H1 (cell line): ENCODE measurements at regions not wholly inside any gene's neighbourhood (a gene's known extent, or its start where the extent isn't known, plus 50 kb on each side); places are given as distances from the start of the nearest gene placed in this dataset.

Experiments used
- KDM1A ChIP-seq: fragments of 200-600, 300-600 bp; sonication (generic); IDR thresholded peaks from 2 replicates; pipeline ENCODE4 v1.7.1; 2016; ENCODE audit warnings: mild to moderate bottlenecking, low read length, borderline replicate concordance
- RXRA ChIP-seq: IDR thresholded peaks from 2 replicates; pipeline ENCODE4 v1.6.1; 2011; ENCODE audit warnings: low read depth, mild to moderate bottlenecking, low read length, moderate library complexity; ENCODE audit not compliant: insufficient read depth
- SRF ChIP-seq: IDR thresholded peaks from 2 replicates; pipeline ENCODE4 v1.6.1; 2011; ENCODE audit warnings: mild to moderate bottlenecking, low read depth, low read length, moderate library complexity
- SUZ12 ChIP-seq: fragments of 200-600 bp; sonication (generic); IDR thresholded peaks from 2 replicates; pipeline ENCODE4 v1.6.1; 2012; ENCODE audit warnings: mild to moderate bottlenecking, inconsistent platforms, low read length, moderate library complexity, mixed read lengths
- TBP ChIP-seq: IDR thresholded peaks from 2 replicates; pipeline ENCODE4 v1.6.1; 2011; ENCODE audit warnings: low read depth, low read length, improper control_type of control experiment
- TF ChIP-seq, protein P1 (sequence below), 3 experiments: IDR thresholded peaks; 1 replicate in 2 of 3; 2 replicates in 1 of 3; pipeline versions ENCODE4 v1.5.1 to v1.6.1; 2011; ENCODE audit warnings: low read length in 3 of 3, mild to moderate bottlenecking in 3 of 3, inconsistent platforms in 2 of 3, low read depth in 1 of 3, moderate library complexity in 1 of 3; ENCODE audit not compliant: insufficient read depth in 1 of 3; ENCODE audit errors: control extremely low read depth in 1 of 3
- TF ChIP-seq, protein P2 (sequence below): IDR thresholded peaks from 2 replicates; pipeline ENCODE4 v1.6.1; 2012; ENCODE audit warnings: inconsistent platforms

DNA sequence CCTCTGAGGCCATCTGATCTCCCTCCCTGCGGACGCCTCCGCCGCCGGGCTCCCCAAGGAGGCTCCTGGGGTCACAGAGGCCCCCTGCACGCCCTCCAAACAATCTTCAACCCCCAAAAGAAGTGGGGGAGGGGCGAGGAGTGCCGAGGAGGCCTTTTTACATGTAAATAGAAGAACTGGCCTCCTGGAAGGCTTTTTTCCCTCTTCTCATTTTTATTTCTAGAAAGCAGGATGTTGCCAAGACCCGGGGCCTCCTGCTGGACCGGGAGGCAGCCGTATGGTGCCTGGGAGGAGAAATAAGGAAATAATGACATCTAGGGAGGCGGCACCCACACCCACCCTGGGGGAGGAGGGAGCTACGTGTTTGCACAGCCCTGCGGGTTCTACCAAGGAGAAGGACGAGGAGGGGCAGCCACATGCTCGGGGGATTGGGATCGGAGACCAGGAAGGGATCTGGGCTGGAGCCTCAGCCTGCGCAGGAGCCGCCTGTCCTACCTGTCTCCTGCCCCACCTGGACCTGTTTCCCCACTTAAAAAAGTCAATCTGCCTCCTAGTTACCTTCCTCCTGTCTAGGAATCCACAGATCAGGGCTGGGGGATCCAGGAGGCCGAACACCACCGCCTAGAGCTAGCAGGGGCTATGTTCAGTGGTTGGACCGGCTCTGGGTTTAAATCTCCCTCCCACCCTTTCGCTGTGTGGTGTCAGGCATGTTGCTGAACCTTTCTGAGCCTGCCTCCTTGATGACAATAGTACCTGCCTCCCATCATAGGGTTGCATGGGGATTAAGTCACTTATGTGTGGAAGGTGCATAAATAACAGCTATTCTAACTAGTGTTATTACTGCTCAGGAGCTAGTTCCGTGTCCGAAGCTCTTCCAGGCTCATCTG, 175.7 kb upstream of the GSE1 start (continued):
- TF ChIP-seq, protein P1, sequence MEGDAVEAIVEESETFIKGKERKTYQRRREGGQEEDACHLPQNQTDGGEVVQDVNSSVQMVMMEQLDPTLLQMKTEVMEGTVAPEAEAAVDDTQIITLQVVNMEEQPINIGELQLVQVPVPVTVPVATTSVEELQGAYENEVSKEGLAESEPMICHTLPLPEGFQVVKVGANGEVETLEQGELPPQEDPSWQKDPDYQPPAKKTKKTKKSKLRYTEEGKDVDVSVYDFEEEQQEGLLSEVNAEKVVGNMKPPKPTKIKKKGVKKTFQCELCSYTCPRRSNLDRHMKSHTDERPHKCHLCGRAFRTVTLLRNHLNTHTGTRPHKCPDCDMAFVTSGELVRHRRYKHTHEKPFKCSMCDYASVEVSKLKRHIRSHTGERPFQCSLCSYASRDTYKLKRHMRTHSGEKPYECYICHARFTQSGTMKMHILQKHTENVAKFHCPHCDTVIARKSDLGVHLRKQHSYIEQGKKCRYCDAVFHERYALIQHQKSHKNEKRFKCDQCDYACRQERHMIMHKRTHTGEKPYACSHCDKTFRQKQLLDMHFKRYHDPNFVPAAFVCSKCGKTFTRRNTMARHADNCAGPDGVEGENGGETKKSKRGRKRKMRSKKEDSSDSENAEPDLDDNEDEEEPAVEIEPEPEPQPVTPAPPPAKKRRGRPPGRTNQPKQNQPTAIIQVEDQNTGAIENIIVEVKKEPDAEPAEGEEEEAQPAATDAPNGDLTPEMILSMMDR (IDR thresholded peaks at IDR 0.05; ENCODE audit: control extremely low read depth in 1 of 3, insufficient read depth in 1 of 3, low read depth in 1 of 3, low read length in 3 of 3), result no peak
- no peak for TF ChIP-seq SRF
- no peak for TF ChIP-seq TBP
- TF ChIP-seq RXRA, result peak; percentile 52; the same call in 1 of the 2 replicates
- TF ChIP-seq, protein P2, sequence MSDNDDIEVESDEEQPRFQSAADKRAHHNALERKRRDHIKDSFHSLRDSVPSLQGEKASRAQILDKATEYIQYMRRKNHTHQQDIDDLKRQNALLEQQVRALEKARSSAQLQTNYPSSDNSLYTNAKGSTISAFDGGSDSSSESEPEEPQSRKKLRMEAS, result 0 out of 2 replicates have a peak, but pooled peaks have one; percentile 27
- peak; percentile 85; the same call in 1 of the 2 replicates for TF ChIP-seq KDM1A
- TF ChIP-seq SUZ12, result no peak
